Activated gamma-delta T cell treated with Interleukin-2 at 50 U/mL for 16 hours (primary cell): ENCODE measurements at regions not wholly inside any gene's neighbourhood (a gene's known extent, or its start where the extent isn't known, plus 50 kb on each side); places are given as distances from the start of the nearest gene placed in this dataset.
"Not testable (repeated sequence)": the region's sequence is repeated elsewhere in the genome, so short reads cannot be mapped to it uniquely, and the experiment has no call there.

ENCODE experiments used
- DNase-seq: peaks from one replicate; pipeline ENCODE4 v3.0.0-alpha.2; 2020

- no peak for DNase-seq
Measured at GRCh38 chr12:125824276-125824675, 759.0 kb downstream of the AACS start.

GRCh38 chr12:125835852-125836251 is 770.6 kb downstream of the AACS start:
- no peak for DNase-seq

- no peak for DNase-seq
Measured at GRCh38 chr12:125836647-125837046, 771.4 kb downstream of the AACS start.

- no peak for DNase-seq
Measured at GRCh38 chr12:125841332-125841731, 776.1 kb downstream of the AACS start.

- DNase-seq, result no peak
Measured at GRCh38 chr12:125852116-125852515, 786.9 kb downstream of the AACS start.

- no peak for DNase-seq
Measured at GRCh38 chr12:125852679-125853078, 787.4 kb downstream of the AACS start.

GRCh38 chr12:125853670-125854069 is 788.4 kb downstream of the AACS start:
- DNase-seq, result no peak

- DNase-seq, result no peak
Measured at GRCh38 chr12:125856366-125856765, 791.1 kb downstream of the AACS start.

GRCh38 chr12:125856896-125857295 is 791.7 kb downstream of the AACS start:
- DNase-seq, result no peak

- DNase-seq, result no peak
Measured at GRCh38 chr12:125860672-125861288, 795.5 kb downstream of the AACS start.

- DNase-seq, result no peak
Measured at GRCh38 chr12:125861299-125862281, 796.4 kb downstream of the AACS start.

GRCh38 chr12:125865236-125865635 is 800.0 kb downstream of the AACS start:
- DNase-seq, result not testable (repeated sequence)

- DNase-seq, result no peak
Measured at GRCh38 chr12:125871811-125872594, 806.8 kb downstream of the AACS start.

- DNase-seq, result no peak
Measured at GRCh38 chr12:125873016-125873415, 807.8 kb downstream of the AACS start.

GRCh38 chr12:125878483-125878882 is 813.2 kb downstream of the AACS start:
- DNase-seq, result no peak

GRCh38 chr12:125882141-125882540 is 816.9 kb downstream of the AACS start:
- DNase-seq, result no peak

- no peak for DNase-seq
Measured at GRCh38 chr12:125888921-125889320, 823.7 kb downstream of the AACS start.

- no peak for DNase-seq
Measured at GRCh38 chr12:125889742-125890141, 824.5 kb downstream of the AACS start.

GRCh38 chr12:125890366-125890905 is 825.2 kb downstream of the AACS start:
- no peak for DNase-seq

GRCh38 chr12:125890971-125891370 is 825.7 kb downstream of the AACS start:
- DNase-seq, result no peak

- DNase-seq, result no peak
Measured at GRCh38 chr12:125892276-125892675, 827.0 kb downstream of the AACS start.

GRCh38 chr12:125902991-125903390 is 837.8 kb downstream of the AACS start:
- no peak for DNase-seq

- no peak for DNase-seq
Measured at GRCh38 chr12:125907351-125907750, 842.1 kb downstream of the AACS start.
